GM21515 (cell line): ENCODE measurements at regions not wholly inside any gene's neighbourhood (a gene's known extent, or its start where the extent isn't known, plus 50 kb on each side); places are given as distances from the start of the nearest gene placed in this dataset.
"Not testable (repeated sequence)": the region's sequence is repeated elsewhere in the genome, so short reads cannot be mapped to it uniquely, and the experiment has no call there.

Experiments
- ATAC-seq: cut with Tn5 transposase; IDR thresholded peaks from one replicate; pipeline ENCODE4 v1.9.1; 2021; ENCODE audit not compliant: unreplicated experiment

- ATAC-seq, result no peak
Observed at GRCh38 chr1:189084811-189085210, 1392.9 kb downstream of the BRINP3 start.

GRCh38 chr1:189103956-189104355 lies 1373.7 kb downstream of the BRINP3 start:
- no peak for ATAC-seq

GRCh38 chr1:189117072-189117770 lies 1360.4 kb downstream of the BRINP3 start:
- no peak for ATAC-seq

- no peak for ATAC-seq
Observed at GRCh38 chr1:189121941-189122340, 1355.7 kb downstream of the BRINP3 start.

GRCh38 chr1:189125694-189126093 lies 1352.0 kb downstream of the BRINP3 start:
- no peak for ATAC-seq

- ATAC-seq, result no peak
Observed at GRCh38 chr1:189131576-189131975, 1346.1 kb downstream of the BRINP3 start.

- not testable (repeated sequence) for ATAC-seq
Observed at GRCh38 chr1:189139748-189140147, 1337.9 kb downstream of the BRINP3 start.

GRCh38 chr1:189141056-189141455 lies 1336.6 kb downstream of the BRINP3 start:
- no peak for ATAC-seq

- no peak for ATAC-seq
Observed at GRCh38 chr1:189149547-189150375, 1327.9 kb downstream of the BRINP3 start.

GRCh38 chr1:189150624-189151023 lies 1327.0 kb downstream of the BRINP3 start:
- no peak for ATAC-seq

GRCh38 chr1:189151361-189151760 lies 1326.3 kb downstream of the BRINP3 start:
- no peak for ATAC-seq

GRCh38 chr1:189152685-189153084 lies 1325.0 kb downstream of the BRINP3 start:
- ATAC-seq, result no peak

GRCh38 chr1:189158155-189158554 lies 1319.5 kb downstream of the BRINP3 start:
- ATAC-seq, result no peak

- no peak for ATAC-seq
Observed at GRCh38 chr1:189175889-189176288, 1301.8 kb downstream of the BRINP3 start.

GRCh38 chr1:189180057-189180456 lies 1297.6 kb downstream of the BRINP3 start:
- no peak for ATAC-seq

- no peak for ATAC-seq
Observed at GRCh38 chr1:189185097-189185496, 1292.6 kb downstream of the BRINP3 start.

GRCh38 chr1:189192741-189193520 lies 1284.7 kb downstream of the BRINP3 start:
- no peak for ATAC-seq

- ATAC-seq, result no peak
Observed at GRCh38 chr1:189205863-189206262, 1271.8 kb downstream of the BRINP3 start.

GRCh38 chr1:189206617-189207016 lies 1271.0 kb downstream of the BRINP3 start:
- no peak for ATAC-seq

- ATAC-seq, result no peak
Observed at GRCh38 chr1:189211742-189212141, 1265.9 kb downstream of the BRINP3 start.

GRCh38 chr1:189212606-189213005 lies 1265.1 kb downstream of the BRINP3 start:
- ATAC-seq, result no peak

GRCh38 chr1:189216886-189217285 lies 1260.8 kb downstream of the BRINP3 start:
- no peak for ATAC-seq
